ENCODE measurements at regions not wholly inside any gene's neighbourhood (a gene's known extent, or its start where the extent isn't known, plus 50 kb on each side); places are given as distances from the start of the nearest gene placed in this dataset.
"Not testable (repeated sequence)": the region's sequence is repeated elsewhere in the genome, so short reads cannot be mapped to it uniquely, and the experiment has no call there.

DNA sequence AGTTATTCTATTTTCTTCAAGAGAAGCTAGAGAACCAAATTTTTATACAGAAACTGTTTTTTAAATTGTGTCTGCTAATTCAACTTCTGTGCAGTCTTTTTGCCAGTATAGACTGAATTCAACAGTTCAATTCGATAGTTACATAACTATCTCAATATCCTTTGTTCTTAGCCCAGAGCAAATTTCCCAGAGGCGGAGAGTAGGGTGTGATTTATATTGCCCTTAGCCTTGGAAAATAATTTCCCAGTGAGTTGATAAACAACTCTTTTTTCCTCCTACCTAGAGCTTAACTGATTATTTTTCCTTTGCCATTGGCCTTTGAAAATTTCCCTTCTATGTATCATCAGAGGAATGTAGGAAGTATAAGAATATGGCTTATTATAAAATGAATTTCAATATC lies 420.5 kb downstream of the NSUN3 start:
- Mint-ChIP-seq H3K4me3 (ENCODE audit: unreplicated experiment) (no peak overlapping the region), H3K27me3 (ENCODE audit: insufficient read depth, unreplicated experiment) (no peaks in the 10 kb centered on the region), H3K9me3 (ENCODE audit: unreplicated experiment) (peaks cover 13% of the 10 kb centered on the region), H3K27ac (ENCODE audit: unreplicated experiment) (no peak overlapping the region), H3K36me3 (ENCODE audit: insufficient read depth, unreplicated experiment) (no peaks in the 10 kb centered on the region), H3K4me1 (ENCODE audit: low read depth, unreplicated experiment) (no peaks in the 10 kb centered on the region)
- no peak for DNase-seq
- TF ChIP-seq, protein P1, sequence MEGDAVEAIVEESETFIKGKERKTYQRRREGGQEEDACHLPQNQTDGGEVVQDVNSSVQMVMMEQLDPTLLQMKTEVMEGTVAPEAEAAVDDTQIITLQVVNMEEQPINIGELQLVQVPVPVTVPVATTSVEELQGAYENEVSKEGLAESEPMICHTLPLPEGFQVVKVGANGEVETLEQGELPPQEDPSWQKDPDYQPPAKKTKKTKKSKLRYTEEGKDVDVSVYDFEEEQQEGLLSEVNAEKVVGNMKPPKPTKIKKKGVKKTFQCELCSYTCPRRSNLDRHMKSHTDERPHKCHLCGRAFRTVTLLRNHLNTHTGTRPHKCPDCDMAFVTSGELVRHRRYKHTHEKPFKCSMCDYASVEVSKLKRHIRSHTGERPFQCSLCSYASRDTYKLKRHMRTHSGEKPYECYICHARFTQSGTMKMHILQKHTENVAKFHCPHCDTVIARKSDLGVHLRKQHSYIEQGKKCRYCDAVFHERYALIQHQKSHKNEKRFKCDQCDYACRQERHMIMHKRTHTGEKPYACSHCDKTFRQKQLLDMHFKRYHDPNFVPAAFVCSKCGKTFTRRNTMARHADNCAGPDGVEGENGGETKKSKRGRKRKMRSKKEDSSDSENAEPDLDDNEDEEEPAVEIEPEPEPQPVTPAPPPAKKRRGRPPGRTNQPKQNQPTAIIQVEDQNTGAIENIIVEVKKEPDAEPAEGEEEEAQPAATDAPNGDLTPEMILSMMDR (IDR thresholded peaks at IDR 0.05; ENCODE audit: insufficient read depth in 1 of 2, low read depth in 1 of 2, low read length in 1 of 2, severe bottlenecking in 1 of 2, unreplicated experiment in 1 of 2) = no peak
- BruUV-seq (replicated peaks) = no TSS peak
- CTCF ChIA-PET = no interaction called here
- H3K27me3 ChIP-seq (replicated peaks; ENCODE audit: control insufficient read depth, insufficient read depth, low read length) = no peaks in the 10 kb centered on the region
- intact Hi-C loops (cut with micrococcal nuclease; ENCODE audit: unreplicated experiment) = no loop called here
- POLR2A ChIA-PET = no interaction called here
- no peaks in the 10 kb centered on the region for H3K36me3 ChIP-seq (ENCODE audit: control insufficient read depth, insufficient read depth, low read length)
- no peaks in the 10 kb centered on the region for H3K4me1 ChIP-seq
- no peaks in the 10 kb centered on the region for H3K9me3 ChIP-seq
- H3K4me3 ChIP-seq (ENCODE audit: low read depth, low read length) = no peak overlapping the region

DNA sequence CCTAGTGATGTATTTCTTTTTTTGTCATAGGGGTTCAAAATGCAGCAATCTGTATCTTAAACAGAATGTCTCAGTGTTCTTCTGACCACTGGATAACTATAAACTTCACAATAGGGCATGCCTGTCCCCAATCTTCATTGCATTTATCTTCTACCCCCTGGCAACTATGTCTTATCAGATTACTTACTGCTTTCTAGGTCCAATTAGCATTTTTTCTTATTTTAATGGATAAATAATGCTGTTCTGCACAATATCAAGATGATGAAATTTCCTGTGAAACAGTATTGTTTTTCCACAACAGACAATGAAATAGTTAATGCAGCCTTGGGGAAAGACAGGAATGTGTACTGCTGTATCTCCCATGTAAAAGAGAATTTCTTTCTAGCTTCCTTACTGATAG lies 432.1 kb downstream of the NSUN3 start:
- no TSS peak for BruUV-seq (replicated peaks)
- DNase-seq = no peak
- Mint-ChIP-seq H3K36me3 (ENCODE audit: insufficient read depth, unreplicated experiment) (no peaks in the 10 kb centered on the region), H3K27me3 (ENCODE audit: insufficient read depth, unreplicated experiment) (peaks cover 3% of the 10 kb centered on the region), H3K9me3 (ENCODE audit: unreplicated experiment) (no peaks in the 10 kb centered on the region), H3K27ac (ENCODE audit: unreplicated experiment) (no peak overlapping the region), H3K4me1 (ENCODE audit: low read depth, unreplicated experiment) (no peaks in the 10 kb centered on the region), H3K4me3 (ENCODE audit: unreplicated experiment) (no peak overlapping the region)
- H3K27me3 ChIP-seq (replicated peaks; ENCODE audit: control insufficient read depth, insufficient read depth, low read length) = no peaks in the 10 kb centered on the region
- H3K9me3 ChIP-seq = no peaks in the 10 kb centered on the region
- TF ChIP-seq, protein P1 (IDR thresholded peaks at IDR 0.05; ENCODE audit: insufficient read depth in 1 of 2, low read depth in 1 of 2, low read length in 1 of 2, severe bottlenecking in 1 of 2, unreplicated experiment in 1 of 2) = no peak
- H3K36me3 ChIP-seq (ENCODE audit: control insufficient read depth, insufficient read depth, low read length) = no peaks in the 10 kb centered on the region
- POLR2A ChIA-PET = no interaction called here
- CTCF ChIA-PET = no interaction called here
- no peak overlapping the region for H3K4me3 ChIP-seq (ENCODE audit: low read depth, low read length)
- H3K4me1 ChIP-seq = no peaks in the 10 kb centered on the region
- intact Hi-C loops (cut with micrococcal nuclease; ENCODE audit: unreplicated experiment) = no loop called here

DNA sequence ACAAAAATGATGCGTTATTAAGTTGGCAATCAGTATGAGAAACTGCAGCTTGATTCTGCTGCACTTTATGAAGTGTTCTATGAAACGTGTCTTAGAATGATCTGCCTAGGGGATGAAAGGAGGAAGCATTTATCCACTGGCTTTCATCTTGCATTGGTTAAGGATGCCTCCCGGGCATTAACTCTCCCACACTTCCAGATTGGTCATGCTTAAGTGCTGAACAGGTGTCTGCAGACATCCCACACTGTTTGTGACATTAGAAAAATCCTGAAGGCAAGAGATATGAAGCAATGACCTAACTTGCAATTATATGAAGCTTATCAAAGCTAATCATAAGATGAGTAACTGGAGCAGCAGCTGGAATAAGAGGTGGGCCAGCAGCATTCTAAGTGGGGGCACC lies 437.3 kb downstream of the NSUN3 start:
- H3K27me3 ChIP-seq (replicated peaks; ENCODE audit: control insufficient read depth, insufficient read depth, low read length) = no peaks in the 10 kb centered on the region
- no peak overlapping the region for H3K4me3 ChIP-seq (ENCODE audit: low read depth, low read length)
- TF ChIP-seq, protein P1 (IDR thresholded peaks at IDR 0.05; ENCODE audit: insufficient read depth in 1 of 2, low read depth in 1 of 2, low read length in 1 of 2, severe bottlenecking in 1 of 2, unreplicated experiment in 1 of 2) = no peak
- H3K4me1 Mint-ChIP-seq (ENCODE audit: low read depth, unreplicated experiment) = no peaks in the 10 kb centered on the region
- POLR2A ChIA-PET = no interaction called here
- H3K36me3 ChIP-seq (ENCODE audit: control insufficient read depth, insufficient read depth, low read length) = no peaks in the 10 kb centered on the region
- no peaks in the 10 kb centered on the region for H3K36me3 Mint-ChIP-seq (ENCODE audit: insufficient read depth, unreplicated experiment)
- H3K27ac Mint-ChIP-seq (ENCODE audit: unreplicated experiment) = no peak overlapping the region
- no peak overlapping the region for H3K4me3 Mint-ChIP-seq (ENCODE audit: unreplicated experiment)
- DNase-seq = no peak
- peaks cover 12% of the 10 kb centered on the region for H3K9me3 Mint-ChIP-seq (ENCODE audit: unreplicated experiment)
- no peaks in the 10 kb centered on the region for H3K27me3 Mint-ChIP-seq (ENCODE audit: insufficient read depth, unreplicated experiment)
- no TSS peak for BruUV-seq (replicated peaks)
- no peaks in the 10 kb centered on the region for H3K4me1 ChIP-seq
- CTCF ChIA-PET = no interaction called here
- intact Hi-C loops (cut with micrococcal nuclease; ENCODE audit: unreplicated experiment) = no loop called here
- H3K9me3 ChIP-seq = 0 out of 2 replicates have a peak, but pooled peaks cover 3% of the 10 kb centered on the region

DNA sequence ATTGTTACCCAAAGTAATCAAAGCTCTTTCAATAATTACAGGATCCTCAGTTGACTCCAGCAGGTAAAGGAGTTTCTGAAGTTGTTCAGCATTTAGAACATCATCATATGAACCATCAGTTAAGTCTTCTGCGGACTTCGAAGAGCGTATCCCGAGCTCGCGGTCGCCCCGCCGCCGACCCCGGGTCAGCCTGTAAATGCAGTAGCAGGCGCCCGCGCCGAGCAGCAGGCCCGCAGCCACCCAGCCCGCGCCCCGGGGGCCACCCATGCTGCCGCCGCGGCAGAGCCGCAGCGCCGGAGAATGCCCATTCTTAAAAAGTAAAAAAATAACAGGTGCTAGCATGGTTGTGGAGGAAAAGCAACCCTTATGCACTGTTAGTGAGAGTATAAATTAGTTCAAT lies 444.5 kb downstream of the NSUN3 start:
- POLR2A ChIA-PET; H3K4me3 ChIP-seq (ENCODE audit: low read depth, low read length); H3K27me3 ChIP-seq (replicated peaks; ENCODE audit: control insufficient read depth, insufficient read depth, low read length); BruUV-seq (replicated peaks); intact Hi-C loops (cut with micrococcal nuclease; ENCODE audit: unreplicated experiment); H3K4me3 Mint-ChIP-seq (ENCODE audit: unreplicated experiment); H3K9me3 ChIP-seq; H3K4me1 Mint-ChIP-seq (ENCODE audit: low read depth, unreplicated experiment); H3K27ac Mint-ChIP-seq (ENCODE audit: unreplicated experiment); H3K36me3 ChIP-seq (ENCODE audit: control insufficient read depth, insufficient read depth, low read length); H3K27me3 Mint-ChIP-seq (ENCODE audit: insufficient read depth, unreplicated experiment); H3K4me1 ChIP-seq; CTCF ChIA-PET; H3K36me3 Mint-ChIP-seq (ENCODE audit: insufficient read depth, unreplicated experiment); DNase-seq: not testable (repeated sequence)
- peaks cover 12% of the 10 kb centered on the region for H3K9me3 Mint-ChIP-seq (ENCODE audit: unreplicated experiment)

All from Caco-2 (cell line).